SK-N-SH (cell line): ENCODE measurements at regions not wholly inside any gene's neighbourhood (a gene's known extent, or its start where the extent isn't known, plus 50 kb on each side); places are given as distances from the start of the nearest gene placed in this dataset.

ENCODE experiments used
- CTCF ChIA-PET: fragments of 300-600, 350-600 bp; formaldehyde crosslinking; extraction: SDS; loops from one replicate; lab custom pipeline; 2021; lab: Yijun Ruan, JAX
- POLR2A ChIA-PET: fragments of 350-600 bp; sonication (Branson Sonifier 250); formaldehyde crosslinking; extraction: SDS; loops from one replicate; lab custom pipeline; 2020; ENCODE audit warnings: antibody characterized with exemption, inconsistent platforms; lab: Yijun Ruan, JAX
- DNase-seq: peaks from one replicate; pipeline ENCODE4 v3.0.0; 2012
- H2AFZ ChIP-seq: fragments of 200-600 bp; sonication (generic); 2 replicates; pipeline ENCODE4 v1.8.1; 2016; ENCODE audit warnings: antibody characterized with exemption, mild to moderate bottlenecking, low read depth
- H3F3A ChIP-seq: fragments of 200-600 bp; sonication (generic); replicated peaks from 2 replicates; pipeline ENCODE3; 2016; ENCODE audit warnings: antibody characterized with exemption, mild to moderate bottlenecking; ENCODE audit not compliant: insufficient read depth
- H3K27ac ChIP-seq, 2 experiments: fragments of 200-500 bp in 1 of 2; fragments of 200-600 bp in 1 of 2; sonication (Bioruptor generic) in 1 of 2; sonication (generic), shearing (Covaris generic) in 1 of 2; 2 replicates each; pipeline versions ENCODE4 v1.5.1 to v1.6.1; 2014 to 2016; ENCODE audit warnings: low read depth in 2 of 2, inconsistent platforms in 1 of 2, low read length in 1 of 2, mild to moderate bottlenecking in 1 of 2, mixed read lengths in 1 of 2
- H3K27me3 ChIP-seq: fragments of 200-600 bp; sonication (generic), shearing (Covaris generic); 2 replicates; pipeline ENCODE4 v1.6.1; 2016; ENCODE audit warnings: mixed run types; ENCODE audit not compliant: insufficient read depth
- H3K36me3 ChIP-seq, 2 experiments: fragments of 200-500 bp in 1 of 2; fragments of 200-600 bp in 1 of 2; sonication (Bioruptor generic) in 1 of 2; sonication (generic) in 1 of 2; replicated peaks in 1 of 2; 2 replicates each; pipeline versions ENCODE3 to v1.5.1; 2014 to 2016; ENCODE audit warnings: low read length in 1 of 2, mild to moderate bottlenecking in 1 of 2; ENCODE audit not compliant: insufficient read depth in 2 of 2, control insufficient read depth in 1 of 2
- H3K4me1 ChIP-seq, 2 experiments: fragments of 200-500 bp in 1 of 2; fragments of 200-600 bp in 1 of 2; sonication (Bioruptor generic) in 1 of 2; sonication (generic), shearing (Covaris generic) in 1 of 2; 2 replicates each; pipeline versions ENCODE4 v1.5.1 to v1.6.1; 2014 to 2016; ENCODE audit warnings: low read depth in 1 of 2, low read length in 1 of 2, mixed run types in 1 of 2; ENCODE audit not compliant: insufficient read depth in 2 of 2, control insufficient read depth in 1 of 2
- H3K4me2 ChIP-seq: fragments of 200-600 bp; sonication (generic), shearing (Covaris generic); 2 replicates; pipeline ENCODE4 v1.6.1; 2017; ENCODE audit warnings: mixed run types
- H3K4me3 ChIP-seq, 2 experiments: fragments of 200-500 bp in 1 of 2; fragments of 200-600 bp in 1 of 2; sonication (Bioruptor generic) in 1 of 2; sonication (generic), shearing (Covaris generic) in 1 of 2; 2 replicates each; pipeline versions ENCODE4 v1.5.1 to v1.8.1; 2014 to 2016; ENCODE audit warnings: low read depth in 2 of 2, inconsistent platforms in 1 of 2, low read length in 1 of 2, mild to moderate bottlenecking in 1 of 2, mixed read lengths in 1 of 2, moderate library complexity in 1 of 2
- H3K79me2 ChIP-seq: fragments of 200-600 bp; sonication (generic); 2 replicates; pipeline ENCODE4 v1.8.1; 2017; ENCODE audit warnings: mild to moderate bottlenecking; ENCODE audit not compliant: insufficient read depth
- H3K9ac ChIP-seq: fragments of 200-600 bp; sonication (generic); 2 replicates; pipeline ENCODE4 v1.6.1; 2017; ENCODE audit warnings: mixed run types
- H3K9me2 ChIP-seq: fragments of 200-600 bp; sonication (generic); 2 replicates; pipeline ENCODE4 v1.6.1; 2017; ENCODE audit warnings: mixed run types
- H3K9me3 ChIP-seq: fragments of 200-600 bp; sonication (generic); 2 replicates; pipeline ENCODE4 v1.6.1; 2017; ENCODE audit warnings: mixed run types, mild to moderate bottlenecking, moderate library complexity
- H4K20me1 ChIP-seq: fragments of 200-600 bp; sonication (generic); 2 replicates; pipeline ENCODE4 v1.6.1; 2017; ENCODE audit warnings: mild to moderate bottlenecking, mixed run types; ENCODE audit not compliant: insufficient read depth
- CHD2 ChIP-seq: fragments of 150-350 bp; IDR thresholded peaks from 2 replicates; pipeline ENCODE4 v1.6.1; 2018; ENCODE audit warnings: low read length; ENCODE audit not compliant: partially characterized antibody
- EP300 ChIP-seq, 2 experiments: IDR thresholded peaks; 2 replicates each; pipeline versions ENCODE4 v1.4.0 to v1.6.1; 2012; ENCODE audit warnings: borderline replicate concordance in 1 of 2, low read depth in 1 of 2, low read length in 1 of 2
- GATA2 ChIP-seq: sonication (generic); formaldehyde crosslinking; IDR thresholded peaks from 2 replicates; pipeline ENCODE4 v1.5.0; 2020; ENCODE audit warnings: mild to moderate bottlenecking, missing genetic modification reagents
- MXI1 ChIP-seq: IDR thresholded peaks from 2 replicates; pipeline ENCODE4 v1.6.1; 2012; ENCODE audit warnings: mild to moderate bottlenecking, low read depth, low read length, improper control_type of control experiment
- NFIC ChIP-seq: IDR thresholded peaks from 2 replicates; pipeline ENCODE4 v1.4.0; 2012; ENCODE audit warnings: borderline replicate concordance
- POLR2AphosphoS5 ChIP-seq: IDR thresholded peaks from 2 replicates; pipeline ENCODE4 v1.6.1; 2012; ENCODE audit warnings: low read depth, low read length
- RAD21 ChIP-seq: IDR thresholded peaks from 2 replicates; pipeline ENCODE4 v1.6.1; 2012; ENCODE audit warnings: mild to moderate bottlenecking, low read length
- RCOR1 ChIP-seq: fragments of 150-350 bp; IDR thresholded peaks from 2 replicates; pipeline ENCODE4 v1.6.1; 2017; ENCODE audit warnings: antibody characterized with exemption, low read length
- REST ChIP-seq: IDR thresholded peaks from 2 replicates; pipeline ENCODE4 v1.6.1; 2012; ENCODE audit warnings: mild to moderate bottlenecking, low read depth, low read length, moderate library complexity
- RFX5 ChIP-seq: IDR thresholded peaks from 2 replicates; pipeline ENCODE4 v1.6.1; 2012; ENCODE audit warnings: mild to moderate bottlenecking, improper control_type of control experiment, low read length
- SMC3 ChIP-seq: IDR thresholded peaks from 2 replicates; pipeline ENCODE4 v1.6.1; 2012; ENCODE audit warnings: low read depth, low read length, improper control_type of control experiment
- TCF12 ChIP-seq: IDR thresholded peaks from 2 replicates; pipeline ENCODE4 v1.4.0; 2012
- WGBS: methylation state at CpG from one replicate; pipeline ENCODE4 v1.1.6; 2017; ENCODE audit warnings: low lambda C conversion rate; 5-methylcytosine and 5-hydroxymethylcytosine counted together
- TF ChIP-seq, protein P1 (sequence below): IDR thresholded peaks from 2 replicates; pipeline ENCODE4; 2012
- TF ChIP-seq, protein P2 (sequence below): IDR thresholded peaks from 2 replicates; pipeline ENCODE4 v1.4.0; 2012; ENCODE audit warnings: low read depth, borderline replicate concordance

GRCh38 chr2:45223531-45223930 is 214.3 kb upstream of the SIX2 start (continued):
- TF ChIP-seq, protein P1, sequence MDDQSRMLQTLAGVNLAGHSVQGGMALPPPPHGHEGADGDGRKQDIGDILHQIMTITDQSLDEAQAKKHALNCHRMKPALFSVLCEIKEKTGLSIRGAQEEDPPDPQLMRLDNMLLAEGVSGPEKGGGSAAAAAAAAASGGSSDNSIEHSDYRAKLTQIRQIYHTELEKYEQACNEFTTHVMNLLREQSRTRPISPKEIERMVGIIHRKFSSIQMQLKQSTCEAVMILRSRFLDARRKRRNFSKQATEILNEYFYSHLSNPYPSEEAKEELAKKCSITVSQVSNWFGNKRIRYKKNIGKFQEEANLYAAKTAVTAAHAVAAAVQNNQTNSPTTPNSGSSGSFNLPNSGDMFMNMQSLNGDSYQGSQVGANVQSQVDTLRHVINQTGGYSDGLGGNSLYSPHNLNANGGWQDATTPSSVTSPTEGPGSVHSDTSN: no peak
- TF ChIP-seq REST (no peak), SMC3 (no peak), RFX5 (no peak), GATA2 (CRISPR knock-in tag) (no peak), POLR2AphosphoS5 (no peak), CHD2 (no peak)

- Histone ChIP-seq H3K4me1 (peaks cover 0 to 14% of the 10 kb centered on the region in 2 experiments; a peak in 2 of 4 replicates), H3F3A (no peaks in the 10 kb centered on the region), H3K36me3 (no peaks in the 10 kb centered on the region), H4K20me1 (no peaks in the 10 kb centered on the region), H3K27me3 (no peaks in the 10 kb centered on the region), H3K4me2 (no peak overlapping the region), H3K27ac (peak overlapping the region in 1 of 2 experiments; percentile 43; a peak in 2 of 4 replicates), H2AFZ (no peak overlapping the region), H3K9ac (no peak overlapping the region), H3K9me3 (no peaks in the 10 kb centered on the region), H3K4me3 (no peak overlapping the region; a peak in 1 of 4 replicates), H3K9me2 (no peaks in the 10 kb centered on the region), H3K79me2 (no peaks in the 10 kb centered on the region)
- TF ChIP-seq SMC3 (peak; percentile 14; the same call in 1 of the 2 replicates), CHD2 (peak; percentile 73), RCOR1 (peak; percentile 45; the same call in 1 of the 2 replicates), RAD21 (peak; percentile 10; the same call in 1 of the 2 replicates), EP300 (IDR thresholded peaks at IDR 0.05; ENCODE audit: borderline replicate concordance in 1 of 2, low read depth in 1 of 2, low read length in 1 of 2) (peak in 1 of 2 experiments; percentile 72; a peak in 2 of 4 replicates), NFIC (no peak), MXI1 (peak; percentile 64; the same call in 1 of the 2 replicates), GATA2 (CRISPR knock-in tag) (peak; percentile 80), TCF12 (peak; percentile 4; the same call in 1 of the 2 replicates)
- TF ChIP-seq, protein P2, sequence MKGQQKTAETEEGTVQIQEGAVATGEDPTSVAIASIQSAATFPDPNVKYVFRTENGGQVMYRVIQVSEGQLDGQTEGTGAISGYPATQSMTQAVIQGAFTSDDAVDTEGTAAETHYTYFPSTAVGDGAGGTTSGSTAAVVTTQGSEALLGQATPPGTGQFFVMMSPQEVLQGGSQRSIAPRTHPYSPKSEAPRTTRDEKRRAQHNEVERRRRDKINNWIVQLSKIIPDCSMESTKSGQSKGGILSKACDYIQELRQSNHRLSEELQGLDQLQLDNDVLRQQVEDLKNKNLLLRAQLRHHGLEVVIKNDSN: no peak
- 31% methylated on average over 8 of the region's 8 CpGs for WGBS
- DNase-seq: peak; percentile 81
- CTCF ChIA-PET: interaction anchor here (1.0 to 1.8 kb wide), 4 partner anchors 20 to 272 kb away, joined by 3 to 4 read pairs (median 4); no protein-coding TSS in a partner anchor
- POLR2A ChIA-PET: no interaction called here
Observed at GRCh38 chr2:45220227-45220626, 211.0 kb upstream of the SIX2 start.
